Fibroblast of lung (primary cell): ENCODE measurements at regions not wholly inside any gene's neighbourhood (a gene's known extent, or its start where the extent isn't known, plus 50 kb on each side); places are given as distances from the start of the nearest gene placed in this dataset.

Experiments
- DNase-seq, 2 donors: peaks; one replicate each; pipeline versions ENCODE4 v3.0.0 to v3.0.0-alpha.2; 2010; ENCODE audit warnings: low read depth in 2 of 2
- H2AFZ ChIP-seq: 2 replicates; pipeline ENCODE4 v1.5.1; 2012; ENCODE audit warnings: low read length, control low read depth, inconsistent platforms
- H3K27ac ChIP-seq: 2 replicates; pipeline ENCODE4 v1.5.1; 2011; ENCODE audit warnings: low read length, control low read depth; ENCODE audit not compliant: insufficient read depth
- H3K27me3 ChIP-seq: 2 replicates; pipeline ENCODE4 v1.5.1; 2011; ENCODE audit warnings: mild to moderate bottlenecking, low read length; ENCODE audit not compliant: control insufficient read depth, insufficient read depth
- H3K36me3 ChIP-seq: 2 replicates; pipeline ENCODE4 v1.5.1; 2011; ENCODE audit warnings: low read length; ENCODE audit not compliant: control insufficient read depth, insufficient read depth
- H3K4me1 ChIP-seq: 2 replicates; pipeline ENCODE4 v1.5.1; 2011; ENCODE audit warnings: low read length; ENCODE audit not compliant: control insufficient read depth, insufficient read depth; ENCODE audit errors: extremely low read depth
- H3K4me2 ChIP-seq: 2 replicates; pipeline ENCODE4 v1.5.1; 2011; ENCODE audit warnings: low read length, control low read depth; ENCODE audit not compliant: insufficient read depth; ENCODE audit errors: extremely low read depth
- H3K4me3 ChIP-seq, 4 experiments: fragments of 200-600 bp in 1 of 4; sonication (generic) in 1 of 4; replicated peaks in 1 of 4; 2 replicates each; pipeline ENCODE4 v1.5.1; 2011 to 2016; ENCODE audit warnings: low read length in 4 of 4, low read depth in 3 of 4, mild to moderate bottlenecking in 3 of 4, control low read depth in 2 of 4, inconsistent platforms in 1 of 4, mixed read lengths in 1 of 4; ENCODE audit not compliant: insufficient read depth in 1 of 4; ENCODE audit errors: control extremely low read depth in 1 of 4
- H3K79me2 ChIP-seq: 2 replicates; pipeline ENCODE4 v1.5.1; 2012; ENCODE audit warnings: mild to moderate bottlenecking, low read length, inconsistent platforms; ENCODE audit not compliant: control insufficient read depth, insufficient read depth
- H3K9ac ChIP-seq: 2 replicates; pipeline ENCODE4 v1.5.1; 2011; ENCODE audit warnings: mild to moderate bottlenecking, low read length, control low read depth; ENCODE audit not compliant: insufficient read depth
- H3K9me3 ChIP-seq: 2 replicates; pipeline ENCODE4 v1.5.1; 2012; ENCODE audit warnings: low read depth, low read length; ENCODE audit not compliant: control insufficient read depth, insufficient read depth
- H4K20me1 ChIP-seq: 2 replicates; pipeline ENCODE4 v1.5.1; 2011; ENCODE audit warnings: low read length; ENCODE audit not compliant: control insufficient read depth, insufficient read depth; ENCODE audit errors: extremely low read depth
- CTCF ChIP-seq, 2 donors: IDR thresholded peaks in 1 of 2; conservative IDR thresholded peaks in 1 of 2; 1 replicate in 1 of 2; 2 replicates in 1 of 2; pipeline ENCODE4 v1.5.1; 2011 to 2012; ENCODE audit warnings: low read length in 2 of 2, control low read depth in 1 of 2, inconsistent platforms in 1 of 2, low read depth in 1 of 2, mild to moderate bottlenecking in 1 of 2
- EZH2 ChIP-seq: IDR thresholded peaks from 2 replicates; pipeline ENCODE4 v1.5.1; 2012; ENCODE audit warnings: low read length, control low read depth, mild to moderate bottlenecking; ENCODE audit errors: missing control alignments

- H3K36me3 ChIP-seq = peaks cover 7% of the 10 kb centered on the region
- TF ChIP-seq EZH2 (no peak), CTCF (conservative IDR thresholded peaks at IDR 0.05 in 1 of 2, IDR thresholded peaks at IDR 0.05 in 1 of 2; ENCODE audit: low read depth in 1 of 2, low read length in 2 of 2) (no peak)
- H2AFZ ChIP-seq = no peak overlapping the region
- no peaks in the 10 kb centered on the region for H4K20me1 ChIP-seq
- H3K4me2 ChIP-seq = no peak overlapping the region
- DNase-seq = no peak
- no peaks in the 10 kb centered on the region for H3K27me3 ChIP-seq
- no peak overlapping the region for H3K27ac ChIP-seq
- H3K9me3 ChIP-seq = no peaks in the 10 kb centered on the region
- no peaks in the 10 kb centered on the region for H3K4me1 ChIP-seq
- H3K4me3 ChIP-seq = no peak overlapping the region
- no peak overlapping the region for H3K9ac ChIP-seq
- H3K79me2 ChIP-seq = no peaks in the 10 kb centered on the region
Observed at GRCh38 chr11:10622957-10623791, 54.7 kb upstream of the LYVE1 start.

- Histone ChIP-seq H2AFZ (no peak overlapping the region), H3K79me2 (no peaks in the 10 kb centered on the region), H3K4me3 (no peak overlapping the region), H3K36me3 (peaks cover 6% of the 10 kb centered on the region), H3K4me1 (no peaks in the 10 kb centered on the region), H3K9me3 (no peaks in the 10 kb centered on the region), H3K9ac (no peak overlapping the region), H3K27me3 (no peaks in the 10 kb centered on the region), H4K20me1 (no peaks in the 10 kb centered on the region), H3K4me2 (no peak overlapping the region), H3K27ac (no peak overlapping the region)
- no peak for TF ChIP-seq EZH2
- TF ChIP-seq CTCF (conservative IDR thresholded peaks at IDR 0.05 in 1 of 2, IDR thresholded peaks at IDR 0.05 in 1 of 2; ENCODE audit: low read depth in 1 of 2, low read length in 2 of 2) = no peak
- DNase-seq = no peak
Observed at GRCh38 chr11:10622108-10622507, 53.6 kb upstream of the LYVE1 start.

GRCh38 chr11:10619131-10619680, 50.7 kb upstream of the LYVE1 start:
- no peak overlapping the region for H3K4me2 ChIP-seq
- no peaks in the 10 kb centered on the region for H3K9me3 ChIP-seq
- TF ChIP-seq EZH2 (no peak), CTCF (conservative IDR thresholded peaks at IDR 0.05 in 1 of 2, IDR thresholded peaks at IDR 0.05 in 1 of 2; ENCODE audit: low read depth in 1 of 2, low read length in 2 of 2) (no peak)
- H3K79me2 ChIP-seq = no peaks in the 10 kb centered on the region
- H3K4me1 ChIP-seq = no peaks in the 10 kb centered on the region
- no peak overlapping the region for H3K9ac ChIP-seq
- H2AFZ ChIP-seq = no peak overlapping the region
- no peak overlapping the region for H3K27ac ChIP-seq
- peak in 1 of 2 donors; percentile 31 for DNase-seq
- no peak overlapping the region for H3K4me3 ChIP-seq
- H3K36me3 ChIP-seq = no peaks in the 10 kb centered on the region
- H3K27me3 ChIP-seq = no peaks in the 10 kb centered on the region
- H4K20me1 ChIP-seq = no peaks in the 10 kb centered on the region
